Endothelial cell of umbilical vein (primary cell): ENCODE measurements at regions not wholly inside any gene's neighbourhood (a gene's known extent, or its start where the extent isn't known, plus 50 kb on each side); places are given as distances from the start of the nearest gene placed in this dataset. TPM values are rescaled to one million over a fixed set of nuclear protein-coding genes. Genes with fewer than 3 reads are reported as not detected.

Experiments used
- BruUV-seq: library from RNA; stranded (reverse); fragments of 400-500 nt; replicated peaks from 2 replicates; lab custom pipeline; 2021; lab: Mats Ljungman, UMichigan
- CTCF ChIA-PET: fragments of 300-600, 350-600 bp; sonication (Branson Sonifier 250); formaldehyde crosslinking; loops from one replicate; lab custom pipeline; 2021; ENCODE audit warnings: antibody characterized with exemption, inconsistent platforms; lab: Charles Lee
- POLR2A ChIA-PET: fragments of 300-600, 350-600 bp; sonication (Branson Sonifier 250); formaldehyde crosslinking; loops from one replicate; lab custom pipeline; 2021; ENCODE audit warnings: antibody characterized with exemption, inconsistent platforms; lab: Charles Lee
- DNase-seq: peaks from one replicate; pipeline ENCODE4 v3.0.0-alpha.2; 2011; ENCODE audit warnings: low read depth, low spot score
- FAIRE-seq: peaks from 2 replicates; lab custom pipeline; 2011; peaks lifted over from hg19 to GRCh38; lab: Jason Lieb, UNC
- H2AFZ ChIP-seq: 2 replicates; pipeline ENCODE4 v1.6.0; 2012; ENCODE audit warnings: low read depth, low read length, control low read depth, inconsistent platforms
- H3K27ac ChIP-seq: 2 replicates; pipeline ENCODE4 v1.5.1; 2011; ENCODE audit warnings: low read depth, mild to moderate bottlenecking, control low read depth, low read length, moderate library complexity; ENCODE audit not compliant: insufficient read depth
- H3K27me3 ChIP-seq, 2 experiments: 2 replicates each; pipeline versions ENCODE4 v1.6.0 to v1.6.1; 2011; ENCODE audit warnings: low read length in 2 of 2, mixed read lengths in 1 of 2; ENCODE audit not compliant: control insufficient read depth in 2 of 2, insufficient read depth in 2 of 2
- H3K36me3 ChIP-seq, 2 experiments: 2 replicates in 1 of 2; 3 replicates in 1 of 2; pipeline ENCODE4 v1.5.1; 2011; ENCODE audit warnings: low read length in 2 of 2, mild to moderate bottlenecking in 1 of 2, moderate library complexity in 1 of 2; ENCODE audit not compliant: control insufficient read depth in 2 of 2, insufficient read depth in 2 of 2; ENCODE audit errors: extremely low read depth in 1 of 2
- H3K4me1 ChIP-seq: 3 replicates; pipeline ENCODE4 v1.5.1; 2011; ENCODE audit warnings: mild to moderate bottlenecking, low read length; ENCODE audit not compliant: control insufficient read depth, insufficient read depth; ENCODE audit errors: extremely low read depth
- H3K4me2 ChIP-seq: 2 replicates; pipeline ENCODE4 v1.6.1; 2011; ENCODE audit warnings: low read length, control low read depth, mixed read lengths; ENCODE audit not compliant: insufficient read depth
- H3K4me3 ChIP-seq, 3 experiments: fragments of 200-600 bp in 1 of 3; sonication (generic), shearing (Covaris generic) in 1 of 3; replicated peaks in 1 of 3; 2 replicates each; pipeline ENCODE4 v1.5.1; 2011 to 2016; ENCODE audit warnings: control low read depth in 3 of 3, low read length in 3 of 3, mild to moderate bottlenecking in 2 of 3, inconsistent platforms in 1 of 3, low read depth in 1 of 3, moderate library complexity in 1 of 3; ENCODE audit not compliant: insufficient read depth in 1 of 3
- H3K79me2 ChIP-seq: 2 replicates; pipeline ENCODE4 v1.6.0; 2012; ENCODE audit warnings: low read length, inconsistent platforms; ENCODE audit not compliant: control insufficient read depth, insufficient read depth
- H3K9ac ChIP-seq: replicated peaks from 2 replicates; pipeline ENCODE3; 2011; ENCODE audit warnings: low read length, control low read depth; ENCODE audit not compliant: insufficient read depth; ENCODE audit errors: extremely low read depth
- H3K9me1 ChIP-seq: replicated peaks from 3 replicates; pipeline ENCODE4 v1.6.0; 2011; ENCODE audit warnings: mild to moderate bottlenecking, low read length; ENCODE audit not compliant: control insufficient read depth, insufficient read depth; ENCODE audit errors: extremely low read depth
- H3K9me3 ChIP-seq: replicated peaks from 2 replicates; pipeline ENCODE4 v1.5.1; 2012; ENCODE audit warnings: low read length, inconsistent platforms; ENCODE audit not compliant: control insufficient read depth, insufficient read depth
- H4K20me1 ChIP-seq: replicated peaks from 2 replicates; pipeline ENCODE3; 2011; ENCODE audit warnings: mild to moderate bottlenecking, low read length; ENCODE audit not compliant: control insufficient read depth, insufficient read depth; ENCODE audit errors: extremely low read depth
- CTCF ChIP-seq, 2 donors: IDR thresholded peaks; 1 replicate in 1 of 2; 2 replicates in 1 of 2; pipeline ENCODE4 v1.5.1; 2011; ENCODE audit warnings: low read length in 2 of 2, mild to moderate bottlenecking in 2 of 2, moderate library complexity in 2 of 2, control low read depth in 1 of 2, inconsistent platforms in 1 of 2, low read depth in 1 of 2; ENCODE audit not compliant: insufficient read depth in 1 of 2; ENCODE audit errors: extremely low read depth in 1 of 2
- EZH2 ChIP-seq: IDR thresholded peaks from 2 replicates; pipeline ENCODE4 v1.6.1; 2012; ENCODE audit warnings: borderline replicate concordance, low read depth, mild to moderate bottlenecking, moderate library complexity, low read length, inconsistent platforms; ENCODE audit not compliant: severe bottlenecking
- FOS ChIP-seq: IDR thresholded peaks from 2 replicates; pipeline ENCODE4 v1.6.1; 2011; ENCODE audit warnings: mild to moderate bottlenecking, low read length, moderate library complexity, borderline replicate concordance; ENCODE audit not compliant: insufficient read depth
- GATA2 ChIP-seq: IDR thresholded peaks from 2 replicates; pipeline ENCODE4 v1.7.0; 2011; ENCODE audit warnings: low read depth, mild to moderate bottlenecking, moderate library complexity, mixed read lengths, low read length; ENCODE audit not compliant: insufficient read length, insufficient read depth
- JUN ChIP-seq: IDR thresholded peaks from 2 replicates; pipeline ENCODE4 v1.6.1; 2011; ENCODE audit warnings: borderline replicate concordance, low read depth; ENCODE audit not compliant: insufficient read length, insufficient read depth
- MAX ChIP-seq: IDR thresholded peaks from 2 replicates; pipeline ENCODE4 v1.6.1; 2011; ENCODE audit not compliant: insufficient read depth, insufficient read length
- MYC ChIP-seq: IDR thresholded peaks from one replicate; pipeline ENCODE4 v1.6.1; 2011; ENCODE audit warnings: mild to moderate bottlenecking, low read depth, low read length
- POLR2A ChIP-seq: IDR thresholded peaks from 2 replicates; pipeline ENCODE4 v1.6.1; 2012; ENCODE audit warnings: low read depth, mild to moderate bottlenecking, control low read depth, low read length
- POLR2AphosphoS5 ChIP-seq: IDR thresholded peaks from 2 replicates; pipeline ENCODE4 v1.6.1; 2012; ENCODE audit warnings: low read depth, mild to moderate bottlenecking, control low read depth, low read length, moderate library complexity; ENCODE audit not compliant: insufficient read depth
- dilution Hi-C: fragments of 300-500 bp; cut with MboI; formaldehyde crosslinking; loops from one replicate; pipeline ENCODE4 v1.15.0; 2019; ENCODE audit warnings: low sequenced_read_pairs; ENCODE audit not compliant: extremely low pct_ligation_motif_present
- intact Hi-C: fragments of 100-400 bp; cut with micrococcal nuclease; formaldehyde crosslinking; loops from one replicate; pipeline ENCODE4 v1.10.0; 2022
- small RNA-seq: library from RNA; depleted of rRNA; stranded (forward); fragments of <200 nt; gene quantifications from one replicate; pipeline ENCODE3, GENCODE V24; 2012; ENCODE audit warnings: low replicate concordance, low read depth; ENCODE audit not compliant: insufficient read depth, insufficient read length

- Histone ChIP-seq H4K20me1 (no peaks in the 10 kb centered on the region), H3K27me3 (no peaks in the 10 kb centered on the region), H3K36me3 (no peaks in the 10 kb centered on the region), H3K27ac (no peak overlapping the region), H3K4me2 (no peak overlapping the region), H3K9me1 (no peaks in the 10 kb centered on the region), H3K4me3 (no peak overlapping the region), H3K9me3 (no peaks in the 10 kb centered on the region), H3K4me1 (no peaks in the 10 kb centered on the region), H3K79me2 (no peaks in the 10 kb centered on the region), H2AFZ (no peak overlapping the region), H3K9ac (no peak overlapping the region)
- DNase-seq (no peak), FAIRE-seq (no peak)
- CTCF ChIA-PET, result no interaction called here
- POLR2A ChIA-PET, result no interaction called here
- dilution Hi-C loops (no loop called here), intact Hi-C loops (no loop called here)
- TF ChIP-seq EZH2 (no peak), CTCF (IDR thresholded peaks at IDR 0.05; ENCODE audit: extremely low read depth in 1 of 2, insufficient read depth in 1 of 2, low read depth in 1 of 2, low read length in 2 of 2) (no peak), GATA2 (no peak), MYC (no peak), FOS (no peak), JUN (no peak), POLR2AphosphoS5 (no peak), MAX (no peak), POLR2A (no peak)
- BruUV-seq, result no TSS peak
These were observed 51.1 kb upstream of the C14orf180 start for GRCh38 chr14:104528496-104528895.

Small RNA genes in the stretch of these regions (small RNA-seq; reads per million reads assigned to genes)
- not detected for gene RNU6-684P
